GM21576 (cell line): ENCODE measurements at regions not wholly inside any gene's neighbourhood (a gene's known extent, or its start where the extent isn't known, plus 50 kb on each side); places are given as distances from the start of the nearest gene placed in this dataset.

Source experiments
- ATAC-seq: cut with Tn5 transposase; IDR thresholded peaks from one replicate; pipeline ENCODE4 v1.9.1; 2021; ENCODE audit warnings: mild to moderate bottlenecking, moderate library complexity; ENCODE audit not compliant: unreplicated experiment

DNA sequence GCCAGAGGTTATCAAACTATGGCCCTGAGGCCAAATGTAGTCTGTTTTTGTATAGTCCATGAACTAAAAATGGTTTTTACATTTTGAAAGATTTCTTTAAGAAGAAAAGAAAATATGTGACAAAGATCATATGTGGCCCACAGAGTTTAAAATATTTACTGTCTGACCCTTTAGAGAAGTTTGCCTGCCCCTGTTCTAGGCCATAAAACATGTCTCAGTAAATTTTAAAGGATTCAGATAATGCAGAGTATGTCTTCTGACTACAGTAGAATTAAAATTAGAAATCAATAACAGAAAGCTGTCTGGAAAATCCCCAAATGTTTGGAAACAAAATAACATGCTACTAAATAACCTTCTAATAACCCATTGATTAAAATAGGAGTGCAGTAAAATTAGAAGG lies 86.3 kb downstream of the KCNRG start:
- no peak for ATAC-seq

DNA sequence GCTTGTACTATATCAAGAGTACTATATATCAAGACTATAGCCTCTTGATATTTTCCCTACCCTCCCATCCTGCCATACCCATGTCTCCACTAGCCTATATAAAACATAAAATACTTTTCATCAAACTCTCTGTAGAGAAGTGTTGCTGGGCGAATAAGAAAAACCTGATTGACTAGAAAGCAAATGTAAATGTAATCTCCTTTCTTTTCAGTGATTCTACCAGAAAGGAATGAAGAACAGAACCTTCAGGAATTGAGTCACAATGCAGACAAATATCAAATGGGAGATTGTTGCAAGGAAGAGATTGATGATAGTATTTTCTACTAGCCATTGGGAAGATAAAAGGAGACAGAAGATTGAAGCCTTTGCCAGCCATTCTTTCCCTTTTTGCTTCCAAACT lies 89.2 kb downstream of the KCNRG start:
- no peak for ATAC-seq

DNA sequence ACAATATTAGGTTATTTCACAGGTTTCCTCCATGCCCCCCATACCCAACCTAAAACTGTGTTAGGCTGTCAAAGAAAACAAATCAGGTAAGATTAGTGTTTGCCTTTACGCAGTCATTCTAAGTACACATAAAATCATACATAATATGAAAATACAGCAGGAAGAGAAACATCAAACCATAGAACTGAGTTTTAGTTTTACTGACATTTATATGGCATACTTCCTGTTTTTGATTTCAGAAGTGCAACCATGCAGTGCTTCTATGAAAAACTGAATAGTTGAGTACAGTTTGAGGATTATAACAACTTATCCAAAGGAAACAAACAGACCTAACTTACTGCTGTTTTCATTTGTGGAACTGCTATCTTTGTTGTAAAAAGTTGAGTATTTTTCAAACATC lies 91.3 kb downstream of the KCNRG start:
- peak; percentile 90 for ATAC-seq

DNA sequence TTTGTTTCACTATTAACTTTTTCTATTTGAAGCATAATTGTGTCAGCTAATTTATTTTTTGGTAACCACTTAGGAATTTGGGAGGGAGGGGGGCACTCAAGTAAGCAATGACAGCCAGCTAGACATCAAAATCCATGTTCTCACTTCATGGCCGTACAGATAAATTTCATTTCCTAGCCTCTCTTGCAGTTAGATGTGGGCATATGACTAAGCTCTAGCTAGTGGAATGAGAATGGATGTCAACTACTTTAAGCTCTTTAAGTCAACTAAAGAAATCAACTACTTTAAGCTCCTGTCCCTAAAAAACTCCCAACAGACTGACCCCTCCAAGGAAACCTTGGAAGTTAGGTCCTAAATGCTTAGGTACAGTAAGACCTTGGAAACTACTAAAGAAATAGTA lies 92.0 kb downstream of the KCNRG start:
- no peak for ATAC-seq

DNA sequence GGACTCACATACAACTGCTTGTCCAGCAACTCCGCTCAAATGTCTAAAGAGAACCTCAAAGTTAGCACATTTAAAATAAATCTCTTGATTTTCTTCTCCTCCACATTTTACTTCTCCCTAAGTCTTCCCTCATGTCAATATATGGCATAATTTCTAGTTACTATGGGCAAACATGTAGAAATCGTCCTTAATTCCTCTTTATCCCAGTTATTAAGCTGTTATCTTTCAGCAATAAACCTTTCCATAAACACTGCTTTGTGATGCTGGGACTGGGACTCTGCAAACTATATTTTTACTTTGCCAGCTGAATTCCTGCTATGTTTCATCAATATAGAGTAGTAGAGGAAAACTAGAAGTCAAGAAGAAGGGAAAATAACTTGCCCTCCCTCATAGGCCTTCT lies 99.7 kb downstream of the KCNRG start:
- ATAC-seq: no peak

DNA sequence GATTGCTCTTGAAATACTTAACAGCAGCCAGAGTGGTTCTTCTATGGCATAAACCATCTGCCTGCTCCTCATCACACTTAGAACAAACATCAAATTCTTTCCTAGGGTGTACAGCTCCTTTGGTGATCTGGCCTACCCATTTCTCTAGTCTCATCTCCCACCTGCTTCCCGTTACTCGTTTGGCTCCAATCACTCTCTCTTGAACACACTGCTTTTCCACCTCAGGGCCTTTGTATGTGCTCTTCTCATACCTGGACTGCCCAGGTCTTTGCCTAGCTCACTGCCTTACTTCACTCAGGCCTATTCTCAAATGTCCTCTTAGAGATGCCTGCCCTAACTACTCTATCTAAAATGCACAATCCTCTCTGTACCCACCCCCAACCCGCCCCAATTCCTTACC lies 100.5 kb downstream of the KCNRG start:
- ATAC-seq: no peak

DNA sequence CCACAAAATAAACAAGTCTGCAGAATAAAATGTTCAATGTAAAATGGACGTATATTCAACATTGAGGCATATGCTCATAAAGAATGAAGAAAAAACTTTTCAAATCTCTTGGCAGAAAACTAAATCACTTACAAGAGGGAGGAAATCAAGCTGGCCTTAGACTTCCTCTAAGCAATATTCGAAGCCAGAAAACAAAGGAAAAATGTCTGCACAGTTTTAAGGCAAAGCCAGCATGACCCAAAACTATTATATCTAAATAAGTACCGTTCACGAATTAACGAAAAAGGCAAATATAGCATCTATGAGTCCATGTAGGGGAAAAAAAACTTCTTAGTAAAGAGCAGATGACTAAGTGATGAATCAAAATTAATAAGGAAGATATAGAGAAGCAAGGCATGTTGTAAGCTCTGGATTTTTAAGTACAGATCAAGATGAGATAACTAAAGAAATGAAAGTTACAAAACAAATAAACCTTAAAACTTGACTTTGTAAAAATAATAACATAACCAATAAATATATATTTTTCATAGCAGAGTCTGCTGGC lies 101.3 kb downstream of the KCNRG start:
- no peak for ATAC-seq

DNA sequence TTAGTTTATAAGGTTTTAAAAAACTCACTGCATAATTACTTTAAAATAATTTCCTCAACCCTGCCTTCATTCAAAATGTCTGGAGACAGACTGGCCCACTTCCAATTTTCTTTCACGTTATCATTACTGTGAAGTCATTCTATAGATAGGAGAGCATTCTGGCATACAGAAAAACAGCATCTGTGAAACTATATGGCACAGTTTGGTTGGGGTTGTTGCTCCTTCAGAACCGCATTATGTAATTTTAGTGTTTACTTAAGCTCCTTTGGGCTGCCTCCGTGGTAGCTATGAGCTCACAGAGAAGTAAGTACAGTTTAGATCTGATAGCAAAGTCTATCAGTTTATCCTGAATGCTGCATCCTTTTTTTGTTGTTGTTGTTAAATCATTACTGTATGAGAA lies 104.3 kb downstream of the KCNRG start:
- ATAC-seq: no peak

DNA sequence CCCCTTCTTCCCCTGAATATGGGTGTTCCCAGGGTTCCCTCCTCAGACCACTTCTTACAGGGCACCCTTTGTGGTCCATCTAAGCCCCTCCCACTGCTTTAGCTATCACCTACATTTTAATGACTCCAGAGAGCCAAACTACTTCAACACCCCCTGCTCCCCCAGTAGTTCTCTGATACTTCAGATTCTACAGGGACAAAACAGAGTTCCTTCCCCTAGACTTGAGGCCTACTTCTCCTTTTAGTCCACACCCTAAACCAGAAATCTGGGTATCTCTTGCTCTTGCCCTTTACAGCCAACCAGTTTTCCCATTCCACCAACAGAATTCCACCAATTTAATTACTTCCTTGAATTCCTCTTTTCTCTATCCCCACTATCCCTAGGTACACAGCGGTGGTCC lies 107.2 kb downstream of the KCNRG start:
- ATAC-seq: no peak

DNA sequence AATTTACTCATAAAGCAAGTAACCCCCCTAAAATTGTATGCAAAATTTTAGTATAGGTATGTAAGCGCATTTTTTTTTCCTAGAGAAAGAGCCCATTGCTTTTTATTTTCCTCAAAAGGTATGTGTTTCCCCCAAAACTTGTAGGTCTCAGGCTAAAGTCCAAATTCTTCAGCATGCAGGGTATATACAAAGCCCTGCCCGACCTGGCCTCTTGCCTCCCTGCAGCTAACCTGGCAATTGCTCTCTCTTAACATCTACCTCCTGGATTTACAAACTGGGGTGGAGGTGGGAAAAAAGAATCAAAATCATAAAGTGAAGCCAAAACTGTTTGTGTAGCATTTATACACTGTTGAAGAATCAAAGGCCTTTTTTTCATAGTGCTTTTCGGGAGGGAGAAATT lies 107.8 kb downstream of the KCNRG start:
- no peak for ATAC-seq

DNA sequence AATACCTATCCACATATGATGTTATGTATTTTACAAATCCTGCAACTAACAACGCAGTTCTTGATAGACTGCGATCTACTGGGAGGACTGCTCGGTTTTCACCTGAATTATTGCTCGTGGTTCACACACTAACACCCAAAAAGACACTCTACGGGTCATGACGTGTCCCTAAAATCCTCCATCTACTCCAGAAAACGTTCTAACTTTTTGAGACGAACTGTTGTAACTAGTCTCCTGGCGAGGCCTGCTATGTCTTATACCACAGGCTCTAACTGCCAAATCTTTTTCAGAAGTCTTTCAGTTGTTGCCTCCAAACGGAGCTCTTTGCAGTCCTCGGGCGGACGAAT lies 108.2 kb downstream of the KCNRG start:
- no peak for ATAC-seq

DNA sequence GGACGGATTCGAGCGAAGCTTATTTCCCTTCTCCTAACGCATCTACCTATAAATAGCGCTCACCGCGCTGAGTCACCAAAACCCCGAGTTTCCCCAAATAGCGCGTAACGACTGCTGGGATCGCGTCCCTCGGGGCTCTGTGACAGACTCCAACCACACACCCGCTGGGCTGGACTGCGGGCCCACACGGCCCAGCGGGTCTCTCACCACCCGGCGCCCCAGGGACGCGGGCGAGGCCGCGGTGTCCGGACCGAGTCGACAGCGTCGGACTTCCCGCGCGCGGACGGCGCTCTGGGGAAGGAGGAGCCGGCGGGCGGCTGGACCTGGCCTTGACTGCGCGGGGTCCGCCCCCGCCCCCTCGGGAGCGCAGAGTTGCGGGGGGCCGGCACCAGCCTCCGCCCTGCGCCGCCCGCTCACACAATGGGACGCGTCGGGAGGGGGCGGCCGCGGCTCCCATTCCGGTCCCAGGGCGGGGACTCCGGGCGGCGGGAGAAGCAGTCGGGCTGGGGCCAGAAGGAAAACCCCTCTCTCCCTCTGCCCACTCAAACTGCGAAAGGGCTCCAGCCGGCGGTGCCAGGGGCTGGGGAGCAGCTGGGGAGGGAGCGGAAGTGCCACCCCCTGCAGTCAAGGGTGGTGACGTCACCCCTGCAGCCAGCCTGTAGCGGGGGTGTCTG lies 108.8 kb downstream of the KCNRG start:
- ATAC-seq: peak; percentile 67

DNA sequence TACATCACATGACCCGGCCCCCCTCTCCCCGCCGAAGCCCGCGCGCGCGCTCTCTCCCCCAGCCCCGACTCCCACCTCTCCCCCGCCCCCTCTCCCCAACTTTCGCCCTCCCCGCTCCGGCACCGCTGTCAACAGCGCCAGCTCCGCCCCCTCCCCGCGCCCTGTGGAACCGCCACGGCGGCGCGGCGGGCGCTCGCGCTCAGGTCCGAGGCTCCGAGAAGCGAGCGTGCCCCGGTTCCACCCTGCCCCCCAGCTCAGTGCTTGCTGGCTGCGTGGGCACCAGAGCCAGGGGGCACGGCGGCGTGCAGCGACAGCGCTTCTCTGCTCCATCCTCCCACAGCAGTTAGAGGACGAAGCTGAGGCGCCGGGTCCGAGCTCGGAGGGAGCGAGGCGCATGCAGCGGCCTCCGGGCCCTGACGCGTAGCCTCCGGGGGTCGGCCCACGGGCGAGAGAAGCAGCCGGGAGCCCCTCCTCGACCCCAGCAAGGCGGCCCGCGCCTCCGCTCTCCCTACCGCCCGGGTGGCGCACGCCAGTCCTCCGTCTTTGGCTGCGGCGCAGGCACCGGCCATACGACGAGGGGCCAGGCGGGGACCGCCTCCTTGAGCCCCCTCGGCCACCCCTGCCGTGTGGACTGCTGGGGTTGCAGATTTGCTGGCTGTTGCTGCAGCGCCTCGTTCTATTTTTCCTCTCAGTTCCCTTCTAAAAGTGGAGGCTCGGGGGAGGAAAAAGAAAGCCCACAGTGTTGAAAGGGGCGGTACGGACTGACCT lies 109.5 kb downstream of the KCNRG start:
- peak; percentile 26 for ATAC-seq

DNA sequence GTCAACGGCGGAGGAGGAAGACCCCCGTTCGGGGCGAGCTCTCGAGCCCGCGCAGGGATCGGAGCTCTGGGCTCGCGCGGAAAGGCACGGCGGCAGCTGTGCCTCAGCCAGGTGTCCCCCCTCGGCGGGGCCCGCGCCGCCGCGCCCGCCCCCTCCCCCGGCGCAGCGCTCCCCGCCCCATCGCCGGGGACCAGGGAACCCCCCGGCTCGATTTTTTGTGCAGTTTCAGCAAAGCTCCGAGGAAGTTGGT lies 110.0 kb downstream of the KCNRG start:
- peak; percentile 2 for ATAC-seq

DNA sequence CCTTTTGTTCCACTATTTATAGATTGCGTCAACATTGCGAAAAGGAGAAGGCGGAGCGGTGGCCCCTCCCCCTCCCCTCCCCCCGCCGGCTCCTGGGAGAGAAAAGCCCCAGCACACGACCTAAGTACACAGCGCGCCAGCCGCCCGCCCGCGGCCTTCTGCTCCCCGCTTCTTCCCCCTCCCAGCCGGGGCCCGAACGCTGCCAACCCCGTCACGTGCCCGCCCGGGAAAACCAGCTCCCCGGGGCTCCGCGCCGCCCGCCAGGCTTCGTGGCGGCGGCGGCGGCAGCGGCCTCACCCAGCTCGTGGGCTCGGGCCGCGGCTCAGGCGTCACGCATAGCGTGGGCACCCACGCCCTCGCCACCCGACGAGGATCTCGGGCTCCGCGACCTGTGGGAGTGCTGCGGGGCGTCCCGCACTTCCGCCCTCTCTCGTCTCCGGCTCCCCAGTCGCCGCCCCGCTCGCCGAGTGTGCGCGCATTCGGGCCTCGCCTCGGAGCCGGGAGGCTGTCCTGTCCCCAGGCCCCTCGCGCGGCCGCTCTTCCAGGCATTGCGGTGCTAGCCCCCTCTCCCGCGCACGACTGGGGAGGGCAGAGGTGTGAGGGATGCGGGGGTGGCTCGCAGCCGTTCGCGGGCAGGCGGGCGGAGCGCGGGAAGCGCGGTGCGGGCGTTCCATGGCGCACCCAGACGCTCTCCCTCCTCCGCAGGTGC lies 110.5 kb downstream of the KCNRG start:
- peak; percentile 12 for ATAC-seq

DNA sequence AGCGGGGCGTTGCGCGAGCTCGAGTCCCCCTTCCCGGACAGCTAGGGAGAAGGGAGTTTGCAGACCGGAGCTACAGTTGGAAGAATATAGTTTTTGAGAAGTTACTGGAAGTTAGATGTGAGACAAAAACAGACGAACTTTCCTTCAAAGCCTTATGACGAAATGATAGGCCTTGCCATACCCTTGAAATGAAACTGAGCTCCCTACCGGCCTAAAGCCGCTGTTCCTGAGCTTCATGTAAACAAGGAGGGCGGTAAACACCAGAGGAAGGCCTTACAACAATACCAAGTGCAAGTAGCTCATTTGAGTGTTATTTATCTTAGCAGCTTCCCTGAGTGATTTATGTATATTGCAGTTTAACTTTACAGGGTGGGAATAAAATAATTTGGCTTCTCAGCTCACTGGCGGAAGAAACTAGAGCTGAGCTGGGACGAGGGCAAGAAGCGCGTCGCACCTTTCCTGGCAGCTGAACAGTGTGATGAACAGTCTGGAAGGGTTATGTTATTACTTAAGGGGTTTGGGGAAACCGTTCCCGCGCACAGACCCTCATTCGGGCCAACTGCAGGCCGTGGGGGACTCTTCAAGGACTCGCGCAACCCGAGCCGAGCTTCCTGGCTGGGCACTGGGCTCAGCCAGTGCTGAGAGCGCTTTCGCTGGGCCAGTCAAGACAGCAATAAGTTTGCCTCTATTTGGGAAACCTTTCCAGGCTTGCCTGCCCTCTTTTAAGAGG lies 111.2 kb downstream of the KCNRG start:
- ATAC-seq: no peak

DNA sequence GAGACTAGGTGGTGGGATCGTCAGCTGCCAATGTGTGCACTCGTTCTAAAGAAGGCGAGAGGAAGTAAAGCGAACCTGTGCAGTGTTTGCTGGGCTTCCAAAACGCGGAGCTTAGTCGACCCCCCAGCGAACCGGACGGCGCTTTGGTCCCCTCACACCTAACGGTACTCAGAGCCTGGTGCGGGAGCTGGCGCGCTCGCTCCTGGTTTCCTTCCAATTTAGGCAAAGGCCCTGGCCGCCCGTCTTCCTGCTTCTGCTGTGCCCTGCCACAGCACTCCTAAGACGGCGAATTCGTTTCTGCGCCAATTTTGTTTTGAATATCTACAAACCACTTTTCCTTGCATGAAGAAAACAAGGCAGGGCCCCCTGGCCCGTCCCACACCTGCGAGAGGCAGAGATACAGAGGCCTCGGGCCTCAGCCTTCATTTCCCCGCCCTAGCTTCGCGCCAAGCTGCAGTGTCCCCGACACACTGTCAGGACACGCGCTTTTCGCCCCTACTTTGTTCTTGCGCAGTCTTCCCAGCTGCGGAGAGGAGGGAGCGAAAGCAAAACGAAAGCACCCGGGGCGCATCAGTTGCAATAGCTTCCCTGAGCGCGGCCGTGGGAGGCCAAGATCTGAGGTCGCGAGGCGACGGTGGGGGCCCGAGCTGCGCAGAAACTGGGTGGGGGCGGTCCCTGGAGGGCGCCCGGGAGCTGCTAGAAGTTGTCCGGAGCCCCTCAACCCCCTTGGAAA lies 111.9 kb downstream of the KCNRG start:
- no peak for ATAC-seq

DNA sequence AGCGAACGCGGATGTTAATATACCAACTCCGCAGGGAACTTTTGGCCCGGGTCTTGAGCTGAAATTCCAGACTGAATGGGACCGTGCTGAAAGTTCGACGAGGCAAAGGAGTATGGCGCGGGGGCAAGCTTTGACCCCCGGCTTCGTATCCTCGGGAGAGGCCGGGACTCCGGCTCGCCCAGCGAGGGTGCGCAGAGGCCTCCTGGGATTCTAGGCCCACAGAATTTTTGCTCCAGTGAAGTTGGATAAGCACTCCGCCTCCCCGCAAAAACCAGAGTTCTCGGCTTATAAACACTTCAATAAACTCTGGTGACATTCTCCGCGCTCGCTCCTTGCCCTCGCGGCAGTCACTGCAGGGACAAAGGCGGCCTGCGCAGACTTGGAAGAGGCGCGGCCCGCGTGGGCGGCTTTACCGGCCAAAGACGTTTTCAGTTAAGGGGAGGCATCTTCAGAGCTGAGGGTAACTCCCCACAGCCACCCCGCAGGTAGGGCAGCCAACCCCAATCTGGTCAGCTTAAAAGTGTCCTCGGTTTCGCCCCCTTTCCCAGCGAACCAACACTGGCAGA lies 112.6 kb downstream of the KCNRG start:
- no peak for ATAC-seq

DNA sequence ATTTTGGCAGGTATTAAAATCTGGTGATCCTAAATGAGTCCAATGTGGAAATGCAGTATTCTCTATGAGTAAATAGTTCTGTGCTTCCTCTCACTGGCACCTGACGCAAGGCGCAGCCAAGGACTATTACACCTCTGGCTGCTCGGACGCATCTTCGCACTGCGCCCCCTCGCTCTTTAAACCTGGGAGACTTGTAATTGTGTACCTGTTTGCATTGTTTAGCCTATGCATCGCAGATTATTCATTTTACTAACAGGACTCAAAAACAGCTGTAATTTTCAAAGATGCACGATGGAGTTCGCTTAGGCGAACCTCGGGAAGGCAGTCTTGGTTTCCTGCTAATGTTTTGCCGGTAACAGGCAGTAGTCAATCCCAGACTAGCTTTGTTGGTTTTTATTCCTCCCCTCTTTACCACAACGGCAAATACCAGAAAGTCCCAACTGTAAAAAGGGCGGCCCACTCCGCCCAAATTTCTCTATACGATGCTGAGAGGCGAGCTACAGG lies 113.2 kb downstream of the KCNRG start:
- no peak for ATAC-seq

DNA sequence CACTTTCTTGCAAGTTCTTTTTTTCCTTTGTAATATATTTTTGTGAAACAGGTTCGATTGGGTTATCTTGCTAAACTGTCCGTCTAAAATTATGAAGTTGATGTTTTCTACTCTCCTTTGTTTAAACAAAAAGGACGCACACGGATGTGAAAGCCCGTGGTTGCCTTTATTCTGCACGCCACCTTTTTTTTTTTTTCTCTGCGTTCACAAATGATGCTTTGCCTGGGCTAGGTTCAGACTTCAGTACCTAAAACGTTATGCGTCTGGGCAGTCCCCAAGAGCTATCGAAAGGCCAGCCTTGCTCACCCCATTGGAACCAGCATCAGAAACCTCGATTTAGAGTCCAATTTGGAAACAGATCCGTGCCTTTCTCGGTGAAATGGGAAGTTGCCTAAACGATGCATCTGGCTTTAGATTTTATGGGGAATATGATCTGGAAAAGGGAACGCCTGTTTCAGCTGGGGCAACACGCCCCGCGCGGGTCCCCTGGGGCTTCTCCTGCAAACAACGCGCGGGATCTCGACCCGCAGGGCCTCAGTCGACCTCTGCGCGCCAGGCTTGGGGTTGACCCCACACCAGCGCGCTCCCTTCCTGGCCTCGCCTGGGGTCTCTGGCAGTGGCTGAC lies 113.9 kb downstream of the KCNRG start:
- ATAC-seq: no peak
